Loucy (cell line): ENCODE measurements at regions not wholly inside any gene's neighbourhood (a gene's known extent, or its start where the extent isn't known, plus 50 kb on each side); places are given as distances from the start of the nearest gene placed in this dataset.

ENCODE experiments used
- CTCF ChIP-seq: fragments of 200-600 bp; sonication (generic); conservative IDR thresholded peaks from 2 replicates; pipeline ENCODE4 v1.5.1; 2014; ENCODE audit warnings: mild to moderate bottlenecking, antibody characterized with exemption, low read length
- EZH2phosphoT487 ChIP-seq: fragments of 200-600 bp; IDR thresholded peaks from 2 replicates; pipeline ENCODE4 v1.6.1; 2018; ENCODE audit warnings: antibody characterized with exemption, mild to moderate bottlenecking, moderate library complexity, borderline replicate concordance

DNA sequence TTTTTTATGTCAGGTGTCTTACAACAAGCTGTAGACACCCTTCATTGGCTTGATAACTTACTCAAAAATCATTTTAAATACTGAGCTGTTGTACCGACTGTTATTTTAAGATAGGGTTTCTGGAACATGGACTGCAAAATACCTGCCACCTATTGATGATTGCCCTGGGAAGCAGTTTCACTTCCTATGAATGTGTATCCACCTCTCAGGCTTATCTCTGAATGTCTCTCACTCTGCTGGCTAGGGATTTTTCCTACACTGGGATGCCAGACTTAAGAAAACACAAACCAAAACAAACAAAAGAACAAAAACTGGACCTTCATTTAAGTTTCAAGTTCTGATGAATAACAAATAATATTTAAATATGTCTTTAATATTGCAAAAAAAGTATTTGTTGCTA is 663.7 kb downstream of the EFNB2 start:
- TF ChIP-seq CTCF, result no peak
- no peak for TF ChIP-seq EZH2phosphoT487
